C4-2B (cell line): ENCODE measurements at regions not wholly inside any gene's neighbourhood (a gene's known extent, or its start where the extent isn't known, plus 50 kb on each side); places are given as distances from the start of the nearest gene placed in this dataset.

Experiments used
- ZFX ChIP-seq: fragments of 450-650 bp; IDR thresholded peaks from 2 replicates; pipeline ENCODE4 v1.6.1; 2017
- TF ChIP-seq, protein P1 (sequence below): fragments of 450-650 bp; conservative IDR thresholded peaks from 2 replicates; pipeline ENCODE4 v1.5.1; 2017; ENCODE audit warnings: mild to moderate bottlenecking

DNA sequence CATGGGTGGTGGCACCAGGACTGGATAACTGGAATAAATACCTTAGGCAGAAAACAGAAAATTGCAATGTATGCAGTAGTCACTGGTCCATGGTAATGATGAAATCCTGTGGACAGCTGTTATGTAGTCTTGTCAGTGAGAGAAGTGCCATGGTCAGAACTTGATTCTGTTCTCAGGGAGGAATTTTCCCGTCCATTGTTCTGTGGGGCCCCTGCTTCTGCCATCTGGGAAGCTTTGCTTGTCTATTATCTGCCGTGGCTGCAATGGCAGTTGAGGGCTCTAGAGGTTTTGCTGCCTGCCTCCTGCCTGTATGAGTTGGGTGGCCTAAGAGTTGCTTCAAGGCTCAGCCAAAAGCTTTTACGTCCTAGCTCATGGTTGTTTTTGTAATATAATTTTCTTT lies 126.8 kb upstream of the SLC35B3 start:
- TF ChIP-seq, protein P1, sequence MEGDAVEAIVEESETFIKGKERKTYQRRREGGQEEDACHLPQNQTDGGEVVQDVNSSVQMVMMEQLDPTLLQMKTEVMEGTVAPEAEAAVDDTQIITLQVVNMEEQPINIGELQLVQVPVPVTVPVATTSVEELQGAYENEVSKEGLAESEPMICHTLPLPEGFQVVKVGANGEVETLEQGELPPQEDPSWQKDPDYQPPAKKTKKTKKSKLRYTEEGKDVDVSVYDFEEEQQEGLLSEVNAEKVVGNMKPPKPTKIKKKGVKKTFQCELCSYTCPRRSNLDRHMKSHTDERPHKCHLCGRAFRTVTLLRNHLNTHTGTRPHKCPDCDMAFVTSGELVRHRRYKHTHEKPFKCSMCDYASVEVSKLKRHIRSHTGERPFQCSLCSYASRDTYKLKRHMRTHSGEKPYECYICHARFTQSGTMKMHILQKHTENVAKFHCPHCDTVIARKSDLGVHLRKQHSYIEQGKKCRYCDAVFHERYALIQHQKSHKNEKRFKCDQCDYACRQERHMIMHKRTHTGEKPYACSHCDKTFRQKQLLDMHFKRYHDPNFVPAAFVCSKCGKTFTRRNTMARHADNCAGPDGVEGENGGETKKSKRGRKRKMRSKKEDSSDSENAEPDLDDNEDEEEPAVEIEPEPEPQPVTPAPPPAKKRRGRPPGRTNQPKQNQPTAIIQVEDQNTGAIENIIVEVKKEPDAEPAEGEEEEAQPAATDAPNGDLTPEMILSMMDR, result no peak
- no peak for TF ChIP-seq ZFX
